HG03521 (cell line): ENCODE measurements at regions not wholly inside any gene's neighbourhood (a gene's known extent, or its start where the extent isn't known, plus 50 kb on each side); places are given as distances from the start of the nearest gene placed in this dataset.

Experiments used
- ATAC-seq: cut with Tn5 transposase; IDR thresholded peaks from one replicate; pipeline ENCODE4 v1.9.1; 2021; ENCODE audit warnings: mild to moderate bottlenecking, moderate library complexity; ENCODE audit not compliant: unreplicated experiment

- ATAC-seq = no peak
Measured at GRCh38 chr16:17691106-17691898, 220.5 kb upstream of the XYLT1 start.

GRCh38 chr16:17685447-17685846 lies 214.7 kb upstream of the XYLT1 start:
- no peak for ATAC-seq

- no peak for ATAC-seq
Measured at GRCh38 chr16:17683281-17683680, 212.5 kb upstream of the XYLT1 start.

GRCh38 chr16:17676171-17676570 lies 205.4 kb upstream of the XYLT1 start:
- ATAC-seq = no peak

- ATAC-seq = no peak
Measured at GRCh38 chr16:17668386-17668785, 197.6 kb upstream of the XYLT1 start.

GRCh38 chr16:17666293-17666692 lies 195.5 kb upstream of the XYLT1 start:
- no peak for ATAC-seq

GRCh38 chr16:17658881-17659280 lies 188.1 kb upstream of the XYLT1 start:
- ATAC-seq = no peak

- ATAC-seq = no peak
Measured at GRCh38 chr16:17657045-17657444, 186.3 kb upstream of the XYLT1 start.

GRCh38 chr16:17654571-17654970 lies 183.8 kb upstream of the XYLT1 start:
- no peak for ATAC-seq

GRCh38 chr16:17654142-17654541 lies 183.4 kb upstream of the XYLT1 start:
- no peak for ATAC-seq

- no peak for ATAC-seq
Measured at GRCh38 chr16:17647879-17648872, 177.4 kb upstream of the XYLT1 start.

- no peak for ATAC-seq
Measured at GRCh38 chr16:17643935-17644334, 173.2 kb upstream of the XYLT1 start.

- no peak for ATAC-seq
Measured at GRCh38 chr16:17641990-17642389, 171.2 kb upstream of the XYLT1 start.

GRCh38 chr16:17638134-17638533 lies 167.4 kb upstream of the XYLT1 start:
- ATAC-seq = no peak

GRCh38 chr16:17635183-17635582 lies 164.4 kb upstream of the XYLT1 start:
- no peak for ATAC-seq

- no peak for ATAC-seq
Measured at GRCh38 chr16:17633181-17633951, 162.6 kb upstream of the XYLT1 start.

- no peak for ATAC-seq
Measured at GRCh38 chr16:17632667-17633066, 161.9 kb upstream of the XYLT1 start.

GRCh38 chr16:17629936-17630335 lies 159.2 kb upstream of the XYLT1 start:
- ATAC-seq = no peak

GRCh38 chr16:17628983-17629382 lies 158.2 kb upstream of the XYLT1 start:
- ATAC-seq = no peak

GRCh38 chr16:17622366-17622765 lies 151.6 kb upstream of the XYLT1 start:
- no peak for ATAC-seq

- no peak for ATAC-seq
Measured at GRCh38 chr16:17619261-17619660, 148.5 kb upstream of the XYLT1 start.
